Jurkat, Clone E6-1 (cell line): ENCODE measurements at regions not wholly inside any gene's neighbourhood (a gene's known extent, or its start where the extent isn't known, plus 50 kb on each side); places are given as distances from the start of the nearest gene placed in this dataset.

Source experiments
- DNase-seq: peaks from one replicate; pipeline ENCODE4 v3.0.0-alpha.2; 2011; ENCODE audit warnings: low read depth, low spot score
- H3K4me3 ChIP-seq: 2 replicates; pipeline ENCODE4 v1.5.1; 2011; ENCODE audit warnings: mild to moderate bottlenecking, low read length, control low read depth, moderate library complexity

- no peak for DNase-seq
- H3K4me3 ChIP-seq: no peak overlapping the region
Measured at GRCh38 chr21:23507501-23507900, 2099.8 kb downstream of the MRPL39 start.

- H3K4me3 ChIP-seq: no peak overlapping the region
- DNase-seq: no peak
Measured at GRCh38 chr21:23496729-23497128, 2110.6 kb downstream of the MRPL39 start.

- DNase-seq: no peak
- H3K4me3 ChIP-seq: no peak overlapping the region
Measured at GRCh38 chr21:23488245-23488644, 2119.0 kb downstream of the MRPL39 start.

GRCh38 chr21:23480591-23481270 lies 2126.6 kb downstream of the MRPL39 start:
- DNase-seq: no peak

GRCh38 chr21:23478381-23478780 lies 2128.9 kb downstream of the MRPL39 start:
- H3K4me3 ChIP-seq: no peak overlapping the region
- no peak for DNase-seq

More at GRCh38 chr21:23480591-23481270, 2126.6 kb downstream of the MRPL39 start:
- H3K4me3 ChIP-seq: no peak overlapping the region

GRCh38 chr21:23475281-23476219 lies 2131.7 kb downstream of the MRPL39 start:
- no peak for DNase-seq
- H3K4me3 ChIP-seq: no peak overlapping the region

GRCh38 chr21:23471877-23472276 lies 2135.4 kb downstream of the MRPL39 start:
- DNase-seq: no peak
- no peak overlapping the region for H3K4me3 ChIP-seq

- DNase-seq: no peak
- no peak overlapping the region for H3K4me3 ChIP-seq
Measured at GRCh38 chr21:23463365-23463764, 2143.9 kb downstream of the MRPL39 start.

GRCh38 chr21:23455676-23456075 lies 2151.6 kb downstream of the MRPL39 start:
- H3K4me3 ChIP-seq: no peak overlapping the region
- DNase-seq: no peak

GRCh38 chr21:23452384-23453083 lies 2154.7 kb downstream of the MRPL39 start:
- DNase-seq: peak; percentile 1
- H3K4me3 ChIP-seq: no peak overlapping the region

- no peak overlapping the region for H3K4me3 ChIP-seq
- DNase-seq: no peak
Measured at GRCh38 chr21:23445307-23445706, 2162.0 kb downstream of the MRPL39 start.

- no peak overlapping the region for H3K4me3 ChIP-seq
- no peak for DNase-seq
Measured at GRCh38 chr21:23438081-23438480, 2169.2 kb downstream of the MRPL39 start.

GRCh38 chr21:23402929-23403520 lies 2204.3 kb downstream of the MRPL39 start:
- DNase-seq: no peak
- no peak overlapping the region for H3K4me3 ChIP-seq

- peak; percentile 32 for DNase-seq
Measured at GRCh38 chr21:23401278-23401677, 2206.0 kb downstream of the MRPL39 start.

GRCh38 chr21:23398726-23399125 lies 2208.6 kb downstream of the MRPL39 start:
- no peak overlapping the region for H3K4me3 ChIP-seq
- no peak for DNase-seq

More at GRCh38 chr21:23401278-23401677, 2206.0 kb downstream of the MRPL39 start:
- H3K4me3 ChIP-seq: no peak overlapping the region

GRCh38 chr21:23394458-23394857 lies 2212.8 kb downstream of the MRPL39 start:
- H3K4me3 ChIP-seq: no peak overlapping the region
- no peak for DNase-seq

- DNase-seq: no peak
- no peak overlapping the region for H3K4me3 ChIP-seq
Measured at GRCh38 chr21:23384679-23385078, 2222.6 kb downstream of the MRPL39 start.

- no peak overlapping the region for H3K4me3 ChIP-seq
- no peak for DNase-seq
Measured at GRCh38 chr21:23374155-23374554, 2233.1 kb downstream of the MRPL39 start.

- no peak overlapping the region for H3K4me3 ChIP-seq
- DNase-seq: no peak
Measured at GRCh38 chr21:23356905-23357304, 2250.4 kb downstream of the MRPL39 start.
